Colon (tissue), 2 donors: ENCODE measurements at regions not wholly inside any gene's neighbourhood (a gene's known extent, or its start where the extent isn't known, plus 50 kb on each side); places are given as distances from the start of the nearest gene placed in this dataset.
"Not testable (repeated sequence)": the region's sequence is repeated elsewhere in the genome, so short reads cannot be mapped to it uniquely, and the experiment has no call there.

Experiments used
- FAIRE-seq: peaks from 2 replicates; lab custom pipeline; 2012; peaks lifted over from hg19 to GRCh38; lab: Jason Lieb, UNC
- donor health status: control.
- donor health status: control.

GRCh38 chr4:114302472-114302871 lies 296.1 kb upstream of the UGT8 start:
- FAIRE-seq, result no peak

- FAIRE-seq, result no peak
Measured at GRCh38 chr4:114304046-114304445, 294.6 kb upstream of the UGT8 start.

- FAIRE-seq, result no peak
Measured at GRCh38 chr4:114304567-114304966, 294.0 kb upstream of the UGT8 start.

- no peak for FAIRE-seq
Measured at GRCh38 chr4:114306946-114307345, 291.7 kb upstream of the UGT8 start.

- no peak for FAIRE-seq
Measured at GRCh38 chr4:114310296-114310925, 288.2 kb upstream of the UGT8 start.

- FAIRE-seq, result no peak
Measured at GRCh38 chr4:114311787-114312186, 286.8 kb upstream of the UGT8 start.

GRCh38 chr4:114312338-114312737 lies 286.3 kb upstream of the UGT8 start:
- FAIRE-seq, result no peak

- FAIRE-seq, result no peak
Measured at GRCh38 chr4:114316789-114317188, 281.8 kb upstream of the UGT8 start.

- no peak for FAIRE-seq
Measured at GRCh38 chr4:114317564-114317963, 281.0 kb upstream of the UGT8 start.

GRCh38 chr4:114318309-114318708 lies 280.3 kb upstream of the UGT8 start:
- no peak for FAIRE-seq

GRCh38 chr4:114320126-114320525 lies 278.5 kb upstream of the UGT8 start:
- no peak for FAIRE-seq

- FAIRE-seq, result no peak
Measured at GRCh38 chr4:114321366-114321765, 277.2 kb upstream of the UGT8 start.

- no peak for FAIRE-seq
Measured at GRCh38 chr4:114323841-114324240, 274.8 kb upstream of the UGT8 start.

GRCh38 chr4:114326358-114326757 lies 272.2 kb upstream of the UGT8 start:
- no peak for FAIRE-seq

- FAIRE-seq, result no peak
Measured at GRCh38 chr4:114332119-114332518, 266.5 kb upstream of the UGT8 start.

GRCh38 chr4:114334363-114334762 lies 264.2 kb upstream of the UGT8 start:
- not testable (repeated sequence) for FAIRE-seq

- no peak for FAIRE-seq
Measured at GRCh38 chr4:114334884-114335330, 263.7 kb upstream of the UGT8 start.

- no peak for FAIRE-seq
Measured at GRCh38 chr4:114335339-114335738, 263.3 kb upstream of the UGT8 start.

- FAIRE-seq, result no peak
Measured at GRCh38 chr4:114343015-114343414, 255.6 kb upstream of the UGT8 start.

GRCh38 chr4:114349543-114350175 lies 248.9 kb upstream of the UGT8 start:
- no peak for FAIRE-seq

- no peak for FAIRE-seq
Measured at GRCh38 chr4:114358901-114359300, 239.7 kb upstream of the UGT8 start.

- FAIRE-seq, result no peak
Measured at GRCh38 chr4:114361249-114361648, 237.4 kb upstream of the UGT8 start.

GRCh38 chr4:114364857-114365256 lies 233.8 kb upstream of the UGT8 start:
- FAIRE-seq, result no peak

- no peak for FAIRE-seq
Measured at GRCh38 chr4:114365591-114365990, 233.0 kb upstream of the UGT8 start.
